K562 (cell line): ENCODE measurements at regions not wholly inside any gene's neighbourhood (a gene's known extent, or its start where the extent isn't known, plus 50 kb on each side); places are given as distances from the start of the nearest gene placed in this dataset.

ENCODE experiments used
- ASH1L ChIP-seq: fragments of 450-650 bp; IDR thresholded peaks from 2 replicates; pipeline ENCODE4 v1.6.1; 2018; ENCODE audit warnings: borderline replicate concordance, mild to moderate bottlenecking, low read depth; ENCODE audit not compliant: partially characterized antibody
- PRPF4 ChIP-seq: fragments of 200-400 bp; formaldehyde crosslinking; IDR thresholded peaks from one replicate; pipeline ENCODE4 v1.6.1; 2017; ENCODE audit warnings: low read length, low read depth, mild to moderate bottlenecking; ENCODE audit not compliant: insufficient read depth, poor library complexity, severe bottlenecking
- SIRT6 ChIP-seq: IDR thresholded peaks from one replicate; pipeline ENCODE4 v1.6.1; 2012; ENCODE audit warnings: low read depth, mild to moderate bottlenecking, control low read depth, inconsistent platforms, low read length, moderate library complexity
- SREBF2 ChIP-seq: sonication (generic); formaldehyde crosslinking; IDR thresholded peaks from 2 replicates; pipeline ENCODE4 v1.4.0; 2020; ENCODE audit warnings: mild to moderate bottlenecking, missing genetic modification reagents
- U2AF2 ChIP-seq: fragments of 200-400 bp; formaldehyde crosslinking; optimal IDR thresholded peaks from 2 replicates; pipeline ENCODE3; 2017; ENCODE audit warnings: low read depth, mild to moderate bottlenecking, low read length
- YBX1 ChIP-seq: fragments of 450-650 bp; IDR thresholded peaks from 2 replicates; pipeline ENCODE4 v1.7.1; 2016; ENCODE audit warnings: mild to moderate bottlenecking
- ZKSCAN3 ChIP-seq: fragments of 250-450 bp; sonication (Bioruptor Pico); IDR thresholded peaks from 2 replicates; pipeline ENCODE4 v1.4.0; 2020
- ZNF124 ChIP-seq: sonication (generic); formaldehyde crosslinking; IDR thresholded peaks from 2 replicates; pipeline ENCODE4 v1.8.1; 2022; ENCODE audit warnings: missing genetic modification reagents
- ZNF324 ChIP-seq: fragments of 250-450 bp; sonication (Bioruptor Pico); IDR thresholded peaks from 2 replicates; pipeline ENCODE4 v1.4.0; 2020; ENCODE audit warnings: mild to moderate bottlenecking
- ZNF444 ChIP-seq: fragments of 250-450 bp; sonication (Bioruptor Pico); IDR thresholded peaks from 2 replicates; pipeline ENCODE4 v1.4.0; 2020; ENCODE audit warnings: mild to moderate bottlenecking, moderate library complexity
- TF ChIP-seq, protein P1 (sequence below): fragments of 450-650 bp; IDR thresholded peaks from 2 replicates; pipeline ENCODE4 v1.6.1; 2016; ENCODE audit warnings: mild to moderate bottlenecking, moderate library complexity
- TF ChIP-seq, protein P2 (sequence below): sonication (generic); formaldehyde crosslinking; IDR thresholded peaks from 2 replicates; pipeline ENCODE4 v1.8.1; 2022; ENCODE audit warnings: missing genetic modification reagents
- TF ChIP-seq, protein P3 (sequence below): fragments of 450-650 bp; IDR thresholded peaks from 2 replicates; pipeline ENCODE4 v1.6.1; 2016; ENCODE audit warnings: mild to moderate bottlenecking

- TF ChIP-seq, protein P1, sequence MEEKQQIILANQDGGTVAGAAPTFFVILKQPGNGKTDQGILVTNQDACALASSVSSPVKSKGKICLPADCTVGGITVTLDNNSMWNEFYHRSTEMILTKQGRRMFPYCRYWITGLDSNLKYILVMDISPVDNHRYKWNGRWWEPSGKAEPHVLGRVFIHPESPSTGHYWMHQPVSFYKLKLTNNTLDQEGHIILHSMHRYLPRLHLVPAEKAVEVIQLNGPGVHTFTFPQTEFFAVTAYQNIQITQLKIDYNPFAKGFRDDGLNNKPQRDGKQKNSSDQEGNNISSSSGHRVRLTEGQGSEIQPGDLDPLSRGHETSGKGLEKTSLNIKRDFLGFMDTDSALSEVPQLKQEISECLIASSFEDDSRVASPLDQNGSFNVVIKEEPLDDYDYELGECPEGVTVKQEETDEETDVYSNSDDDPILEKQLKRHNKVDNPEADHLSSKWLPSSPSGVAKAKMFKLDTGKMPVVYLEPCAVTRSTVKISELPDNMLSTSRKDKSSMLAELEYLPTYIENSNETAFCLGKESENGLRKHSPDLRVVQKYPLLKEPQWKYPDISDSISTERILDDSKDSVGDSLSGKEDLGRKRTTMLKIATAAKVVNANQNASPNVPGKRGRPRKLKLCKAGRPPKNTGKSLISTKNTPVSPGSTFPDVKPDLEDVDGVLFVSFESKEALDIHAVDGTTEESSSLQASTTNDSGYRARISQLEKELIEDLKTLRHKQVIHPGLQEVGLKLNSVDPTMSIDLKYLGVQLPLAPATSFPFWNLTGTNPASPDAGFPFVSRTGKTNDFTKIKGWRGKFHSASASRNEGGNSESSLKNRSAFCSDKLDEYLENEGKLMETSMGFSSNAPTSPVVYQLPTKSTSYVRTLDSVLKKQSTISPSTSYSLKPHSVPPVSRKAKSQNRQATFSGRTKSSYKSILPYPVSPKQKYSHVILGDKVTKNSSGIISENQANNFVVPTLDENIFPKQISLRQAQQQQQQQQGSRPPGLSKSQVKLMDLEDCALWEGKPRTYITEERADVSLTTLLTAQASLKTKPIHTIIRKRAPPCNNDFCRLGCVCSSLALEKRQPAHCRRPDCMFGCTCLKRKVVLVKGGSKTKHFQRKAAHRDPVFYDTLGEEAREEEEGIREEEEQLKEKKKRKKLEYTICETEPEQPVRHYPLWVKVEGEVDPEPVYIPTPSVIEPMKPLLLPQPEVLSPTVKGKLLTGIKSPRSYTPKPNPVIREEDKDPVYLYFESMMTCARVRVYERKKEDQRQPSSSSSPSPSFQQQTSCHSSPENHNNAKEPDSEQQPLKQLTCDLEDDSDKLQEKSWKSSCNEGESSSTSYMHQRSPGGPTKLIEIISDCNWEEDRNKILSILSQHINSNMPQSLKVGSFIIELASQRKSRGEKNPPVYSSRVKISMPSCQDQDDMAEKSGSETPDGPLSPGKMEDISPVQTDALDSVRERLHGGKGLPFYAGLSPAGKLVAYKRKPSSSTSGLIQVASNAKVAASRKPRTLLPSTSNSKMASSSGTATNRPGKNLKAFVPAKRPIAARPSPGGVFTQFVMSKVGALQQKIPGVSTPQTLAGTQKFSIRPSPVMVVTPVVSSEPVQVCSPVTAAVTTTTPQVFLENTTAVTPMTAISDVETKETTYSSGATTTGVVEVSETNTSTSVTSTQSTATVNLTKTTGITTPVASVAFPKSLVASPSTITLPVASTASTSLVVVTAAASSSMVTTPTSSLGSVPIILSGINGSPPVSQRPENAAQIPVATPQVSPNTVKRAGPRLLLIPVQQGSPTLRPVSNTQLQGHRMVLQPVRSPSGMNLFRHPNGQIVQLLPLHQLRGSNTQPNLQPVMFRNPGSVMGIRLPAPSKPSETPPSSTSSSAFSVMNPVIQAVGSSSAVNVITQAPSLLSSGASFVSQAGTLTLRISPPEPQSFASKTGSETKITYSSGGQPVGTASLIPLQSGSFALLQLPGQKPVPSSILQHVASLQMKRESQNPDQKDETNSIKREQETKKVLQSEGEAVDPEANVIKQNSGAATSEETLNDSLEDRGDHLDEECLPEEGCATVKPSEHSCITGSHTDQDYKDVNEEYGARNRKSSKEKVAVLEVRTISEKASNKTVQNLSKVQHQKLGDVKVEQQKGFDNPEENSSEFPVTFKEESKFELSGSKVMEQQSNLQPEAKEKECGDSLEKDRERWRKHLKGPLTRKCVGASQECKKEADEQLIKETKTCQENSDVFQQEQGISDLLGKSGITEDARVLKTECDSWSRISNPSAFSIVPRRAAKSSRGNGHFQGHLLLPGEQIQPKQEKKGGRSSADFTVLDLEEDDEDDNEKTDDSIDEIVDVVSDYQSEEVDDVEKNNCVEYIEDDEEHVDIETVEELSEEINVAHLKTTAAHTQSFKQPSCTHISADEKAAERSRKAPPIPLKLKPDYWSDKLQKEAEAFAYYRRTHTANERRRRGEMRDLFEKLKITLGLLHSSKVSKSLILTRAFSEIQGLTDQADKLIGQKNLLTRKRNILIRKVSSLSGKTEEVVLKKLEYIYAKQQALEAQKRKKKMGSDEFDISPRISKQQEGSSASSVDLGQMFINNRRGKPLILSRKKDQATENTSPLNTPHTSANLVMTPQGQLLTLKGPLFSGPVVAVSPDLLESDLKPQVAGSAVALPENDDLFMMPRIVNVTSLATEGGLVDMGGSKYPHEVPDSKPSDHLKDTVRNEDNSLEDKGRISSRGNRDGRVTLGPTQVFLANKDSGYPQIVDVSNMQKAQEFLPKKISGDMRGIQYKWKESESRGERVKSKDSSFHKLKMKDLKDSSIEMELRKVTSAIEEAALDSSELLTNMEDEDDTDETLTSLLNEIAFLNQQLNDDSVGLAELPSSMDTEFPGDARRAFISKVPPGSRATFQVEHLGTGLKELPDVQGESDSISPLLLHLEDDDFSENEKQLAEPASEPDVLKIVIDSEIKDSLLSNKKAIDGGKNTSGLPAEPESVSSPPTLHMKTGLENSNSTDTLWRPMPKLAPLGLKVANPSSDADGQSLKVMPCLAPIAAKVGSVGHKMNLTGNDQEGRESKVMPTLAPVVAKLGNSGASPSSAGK = no peak
- TF ChIP-seq ZKSCAN3 = no peak
- TF ChIP-seq, protein P2, sequence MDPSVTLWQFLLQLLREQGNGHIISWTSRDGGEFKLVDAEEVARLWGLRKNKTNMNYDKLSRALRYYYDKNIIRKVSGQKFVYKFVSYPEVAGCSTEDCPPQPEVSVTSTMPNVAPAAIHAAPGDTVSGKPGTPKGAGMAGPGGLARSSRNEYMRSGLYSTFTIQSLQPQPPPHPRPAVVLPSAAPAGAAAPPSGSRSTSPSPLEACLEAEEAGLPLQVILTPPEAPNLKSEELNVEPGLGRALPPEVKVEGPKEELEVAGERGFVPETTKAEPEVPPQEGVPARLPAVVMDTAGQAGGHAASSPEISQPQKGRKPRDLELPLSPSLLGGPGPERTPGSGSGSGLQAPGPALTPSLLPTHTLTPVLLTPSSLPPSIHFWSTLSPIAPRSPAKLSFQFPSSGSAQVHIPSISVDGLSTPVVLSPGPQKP (CRISPR knock-in tag) = no peak
- TF ChIP-seq SIRT6 = no peak
- TF ChIP-seq SREBF2 = no peak
- TF ChIP-seq ZNF324 (CRISPR knock-in tag) = no peak
- no peak for TF ChIP-seq YBX1
- no peak for TF ChIP-seq ZNF444 (CRISPR knock-in tag)
- no peak for TF ChIP-seq ASH1L
- TF ChIP-seq, protein P3, sequence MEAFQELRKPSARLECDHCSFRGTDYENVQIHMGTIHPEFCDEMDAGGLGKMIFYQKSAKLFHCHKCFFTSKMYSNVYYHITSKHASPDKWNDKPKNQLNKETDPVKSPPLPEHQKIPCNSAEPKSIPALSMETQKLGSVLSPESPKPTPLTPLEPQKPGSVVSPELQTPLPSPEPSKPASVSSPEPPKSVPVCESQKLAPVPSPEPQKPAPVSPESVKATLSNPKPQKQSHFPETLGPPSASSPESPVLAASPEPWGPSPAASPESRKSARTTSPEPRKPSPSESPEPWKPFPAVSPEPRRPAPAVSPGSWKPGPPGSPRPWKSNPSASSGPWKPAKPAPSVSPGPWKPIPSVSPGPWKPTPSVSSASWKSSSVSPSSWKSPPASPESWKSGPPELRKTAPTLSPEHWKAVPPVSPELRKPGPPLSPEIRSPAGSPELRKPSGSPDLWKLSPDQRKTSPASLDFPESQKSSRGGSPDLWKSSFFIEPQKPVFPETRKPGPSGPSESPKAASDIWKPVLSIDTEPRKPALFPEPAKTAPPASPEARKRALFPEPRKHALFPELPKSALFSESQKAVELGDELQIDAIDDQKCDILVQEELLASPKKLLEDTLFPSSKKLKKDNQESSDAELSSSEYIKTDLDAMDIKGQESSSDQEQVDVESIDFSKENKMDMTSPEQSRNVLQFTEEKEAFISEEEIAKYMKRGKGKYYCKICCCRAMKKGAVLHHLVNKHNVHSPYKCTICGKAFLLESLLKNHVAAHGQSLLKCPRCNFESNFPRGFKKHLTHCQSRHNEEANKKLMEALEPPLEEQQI = no peak
- TF ChIP-seq U2AF2 = no peak
- no peak for TF ChIP-seq ZNF124 (CRISPR knock-in tag)
- TF ChIP-seq PRPF4 = no peak
Observed at GRCh38 chr10:131653140-131653539, 247.7 kb upstream of the PPP2R2D start (continued).
